GM18505 (cell line): ENCODE measurements at regions not wholly inside any gene's neighbourhood (a gene's known extent, or its start where the extent isn't known, plus 50 kb on each side); places are given as distances from the start of the nearest gene placed in this dataset.
"Not testable (repeated sequence)": the region's sequence is repeated elsewhere in the genome, so short reads cannot be mapped to it uniquely, and the experiment has no call there.

ENCODE experiments used
- ATAC-seq: cut with Tn5 transposase; IDR thresholded peaks from one replicate; pipeline ENCODE4 v1.9.1; 2021; ENCODE audit not compliant: unreplicated experiment
- POLR2A ChIP-seq: IDR thresholded peaks from 4 replicates; pipeline ENCODE4 v1.6.1; 2011; ENCODE audit warnings: borderline replicate concordance; ENCODE audit not compliant: insufficient read depth, insufficient read length; ENCODE audit errors: extremely low read depth

DNA sequence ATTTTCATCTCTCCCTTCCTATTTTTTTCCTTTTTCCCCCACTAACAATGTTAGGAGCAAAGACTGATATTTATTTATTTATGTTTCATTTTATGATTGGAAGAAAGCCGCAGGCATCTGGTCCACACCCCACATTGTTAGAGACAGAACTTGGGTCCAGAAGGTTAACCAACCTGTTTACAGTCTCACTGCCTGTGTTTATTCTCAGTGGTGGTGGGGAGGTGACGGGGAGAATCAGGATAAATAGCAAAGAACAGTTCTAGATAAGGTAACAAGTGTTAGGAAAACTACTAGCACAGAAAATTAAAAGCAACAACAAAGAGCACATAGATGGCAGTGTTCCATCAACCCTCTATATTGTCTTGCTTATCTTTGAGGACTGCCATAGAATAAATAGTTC, 301.7 kb upstream of the DIPK2B start:
- no peak for ATAC-seq
- no peak for TF ChIP-seq POLR2A

DNA sequence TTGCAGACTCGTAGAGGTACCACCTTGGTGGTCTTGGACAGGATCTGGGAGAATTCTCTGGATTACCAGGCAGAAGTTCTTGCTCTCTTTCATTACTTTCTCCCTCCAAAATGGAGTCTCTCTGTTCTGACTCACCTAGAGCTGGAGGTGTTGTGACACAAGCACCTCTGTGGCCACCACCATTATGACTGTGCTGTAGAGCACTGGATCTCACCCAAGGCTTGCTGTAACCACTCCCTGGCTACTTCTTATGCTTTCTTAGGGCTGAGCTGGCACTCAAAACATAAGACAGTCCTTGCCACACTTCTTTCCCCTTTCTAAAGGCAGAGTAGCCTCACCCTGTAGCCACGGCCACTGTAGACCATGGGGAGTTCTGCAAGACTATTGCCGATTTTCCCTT, 296.6 kb upstream of the DIPK2B start:
- ATAC-seq, result no peak
- TF ChIP-seq POLR2A, result no peak

DNA sequence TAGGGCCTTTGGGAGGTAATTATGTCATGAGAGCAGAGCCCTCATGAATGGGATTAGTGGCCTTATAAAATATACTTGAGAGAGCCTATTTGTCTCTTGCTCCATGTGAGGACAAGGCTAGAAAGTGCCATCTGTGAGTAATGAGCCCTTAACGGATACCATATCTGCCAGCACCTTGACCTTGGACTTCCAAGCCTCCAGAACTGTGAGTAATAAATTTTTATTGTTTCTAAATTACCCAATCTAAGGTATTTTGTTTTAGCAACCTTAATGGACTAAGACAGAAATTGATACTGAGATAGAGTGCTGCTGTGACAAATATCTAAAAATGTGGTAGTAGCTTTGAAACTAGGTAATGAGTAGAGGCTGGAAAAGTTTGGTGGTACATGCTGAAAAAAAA, 285.0 kb upstream of the DIPK2B start:
- TF ChIP-seq POLR2A, result no peak
- no peak for ATAC-seq

DNA sequence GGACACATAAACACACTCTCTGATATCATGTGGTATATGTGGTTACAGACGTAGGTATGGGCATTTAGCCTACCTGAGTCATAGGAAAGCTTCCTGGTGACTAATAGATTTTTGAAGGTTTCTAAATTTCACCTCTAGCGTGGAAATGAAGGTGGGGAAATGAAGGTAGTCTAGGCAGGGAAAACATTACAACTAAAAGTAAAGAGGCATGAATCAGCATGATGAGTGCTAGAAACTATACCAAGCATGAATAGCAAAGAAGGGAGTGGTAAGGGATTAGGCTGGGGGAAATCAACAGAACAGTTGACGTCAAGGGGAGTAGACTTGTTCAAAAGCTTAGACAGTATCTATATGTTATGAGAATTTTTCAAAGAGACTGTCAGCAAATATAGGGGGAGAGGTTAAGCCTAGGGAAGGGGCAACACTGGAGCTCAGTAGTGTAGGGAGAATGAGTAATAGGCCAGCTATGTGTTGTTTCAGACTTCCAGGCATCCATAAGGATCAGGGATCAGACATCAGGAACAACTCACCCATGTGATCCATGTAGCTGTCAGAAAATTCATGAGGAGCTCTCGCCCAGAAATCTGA, 279.3 kb upstream of the DIPK2B start:
- no peak for TF ChIP-seq POLR2A
- ATAC-seq, result no peak

DNA sequence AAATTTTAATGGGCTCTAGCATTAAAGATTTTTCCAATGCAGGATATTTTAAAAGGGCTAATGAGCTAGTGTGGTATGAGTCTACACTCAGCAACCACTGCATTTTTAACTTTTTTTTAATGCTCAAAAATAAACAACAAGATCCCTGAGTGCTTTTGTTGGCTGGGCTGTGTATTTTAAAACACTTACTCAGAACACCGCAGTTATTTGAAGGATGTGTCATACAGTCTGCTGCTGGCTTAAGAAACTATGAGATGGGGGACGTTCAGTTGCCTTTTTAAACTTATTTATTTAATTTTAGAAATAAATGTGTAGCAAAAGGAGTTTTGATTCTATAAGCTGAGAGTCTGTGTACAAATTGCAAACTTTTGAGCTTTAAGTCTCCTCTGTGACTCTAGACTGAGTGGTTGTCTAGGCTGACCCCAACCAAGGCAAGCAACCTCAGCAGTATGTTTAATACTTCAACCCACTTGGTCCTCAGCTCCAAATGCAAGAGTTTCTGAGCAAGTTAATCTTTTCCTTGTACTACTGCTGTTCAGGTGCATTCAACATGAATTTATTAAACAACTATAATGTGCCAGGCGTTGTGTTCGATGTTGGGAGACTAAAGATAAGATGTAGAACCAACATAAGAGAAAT, 278.6 kb upstream of the DIPK2B start:
- ATAC-seq, result no peak
- TF ChIP-seq POLR2A, result no peak

DNA sequence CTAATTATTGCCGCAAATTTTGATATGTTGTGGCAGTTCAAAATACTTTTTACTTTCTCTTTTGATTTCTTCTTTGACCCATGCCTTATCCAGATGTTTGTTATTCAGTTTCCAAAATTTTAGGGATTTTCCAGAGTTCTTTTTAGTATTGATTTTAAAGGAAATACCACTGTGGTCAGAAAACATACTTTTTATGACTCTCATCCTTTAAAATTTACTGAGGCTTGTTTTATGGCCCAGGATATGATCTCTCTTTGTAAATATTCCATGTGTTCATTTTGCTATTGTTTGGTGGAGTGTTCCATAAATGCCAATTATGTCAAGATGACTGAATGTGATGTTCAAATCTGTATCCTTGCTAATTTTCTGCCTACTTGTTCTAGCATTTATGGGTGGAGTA, 272.3 kb upstream of the DIPK2B start:
- no peak for TF ChIP-seq POLR2A

DNA sequence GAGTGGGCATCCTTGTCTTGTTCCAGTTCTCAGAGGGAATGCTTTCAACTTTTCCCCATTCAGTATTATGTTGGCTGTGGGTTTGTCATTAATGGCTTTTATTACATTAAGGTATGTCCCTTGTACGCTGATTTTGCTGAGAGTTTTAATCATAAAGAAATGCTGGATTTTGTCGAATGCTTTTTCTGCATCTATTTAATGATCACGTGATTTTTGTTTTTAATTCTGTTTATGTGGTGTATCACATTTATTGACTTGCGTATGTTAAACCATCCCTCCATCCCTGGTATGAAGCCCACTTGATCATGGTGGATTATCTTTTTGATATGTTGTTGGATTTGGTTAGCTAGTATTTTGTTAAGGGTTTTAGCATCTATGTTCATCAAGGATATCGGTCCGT, 266.9 kb upstream of the DIPK2B start:
- not testable (repeated sequence) for ATAC-seq

More for the DNA sequence above, 272.3 kb upstream of the DIPK2B start:
- no peak for ATAC-seq

DNA sequence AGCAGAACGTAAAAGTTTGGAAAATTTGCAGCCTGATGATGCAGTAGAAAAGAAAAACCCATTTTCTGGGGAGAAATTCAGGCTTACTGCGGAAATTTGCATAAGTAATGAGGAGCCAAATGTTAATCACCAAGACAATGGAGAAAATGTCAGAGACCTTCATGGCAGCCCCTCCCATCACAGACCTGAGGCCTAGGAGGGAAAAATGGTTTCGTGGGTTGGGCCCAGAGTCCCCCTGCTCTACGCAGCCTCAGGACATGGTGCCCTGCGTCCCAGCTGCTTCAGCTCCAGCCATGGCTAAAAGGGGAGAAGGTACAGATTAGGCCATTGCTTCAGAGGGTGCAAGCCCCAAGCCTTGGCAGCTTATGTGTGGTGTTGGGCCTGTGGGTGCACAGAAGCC, 255.1 kb upstream of the DIPK2B start:
- ATAC-seq, result not testable (repeated sequence)

DNA sequence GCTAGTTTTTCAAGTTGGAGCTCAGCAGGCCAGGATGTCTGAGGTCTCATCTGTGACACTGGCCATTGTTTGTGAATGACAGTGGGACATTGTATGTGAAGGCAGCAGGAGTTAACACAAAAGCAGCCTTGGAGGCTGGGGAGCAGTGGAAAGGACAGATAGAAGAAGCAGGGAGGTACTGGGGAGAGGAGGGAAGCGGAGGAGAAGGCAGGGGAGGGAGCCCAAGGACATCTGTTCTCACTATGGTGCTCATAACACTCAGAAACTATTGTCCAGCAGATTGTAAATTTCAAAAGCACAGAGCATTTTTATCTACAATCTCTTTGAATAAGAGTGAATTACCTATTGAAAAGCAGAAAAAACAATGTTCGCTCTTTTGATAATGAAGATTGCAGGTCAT, 253.6 kb upstream of the DIPK2B start:
- TF ChIP-seq POLR2A, result no peak
- ATAC-seq, result no peak

DNA sequence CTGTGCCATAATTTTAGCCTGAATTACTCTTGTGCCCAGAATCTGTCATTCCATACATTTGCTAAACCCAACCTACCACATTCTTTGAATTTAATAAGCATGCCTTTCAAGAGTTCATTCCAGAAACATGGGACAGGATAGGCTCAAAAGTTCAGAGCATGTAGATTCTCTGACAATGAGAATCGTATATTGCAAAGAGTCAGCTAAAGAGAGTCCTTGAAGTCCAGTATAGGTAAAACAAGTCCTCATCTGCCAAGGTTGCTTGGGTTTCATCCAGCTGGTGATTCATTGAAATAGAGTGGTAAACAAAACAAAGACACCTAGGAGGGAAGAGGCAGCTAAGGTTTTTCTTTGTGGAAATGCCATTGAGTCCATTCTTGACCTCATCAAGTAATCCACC, 249.3 kb upstream of the DIPK2B start:
- ATAC-seq, result no peak
- no peak for TF ChIP-seq POLR2A

DNA sequence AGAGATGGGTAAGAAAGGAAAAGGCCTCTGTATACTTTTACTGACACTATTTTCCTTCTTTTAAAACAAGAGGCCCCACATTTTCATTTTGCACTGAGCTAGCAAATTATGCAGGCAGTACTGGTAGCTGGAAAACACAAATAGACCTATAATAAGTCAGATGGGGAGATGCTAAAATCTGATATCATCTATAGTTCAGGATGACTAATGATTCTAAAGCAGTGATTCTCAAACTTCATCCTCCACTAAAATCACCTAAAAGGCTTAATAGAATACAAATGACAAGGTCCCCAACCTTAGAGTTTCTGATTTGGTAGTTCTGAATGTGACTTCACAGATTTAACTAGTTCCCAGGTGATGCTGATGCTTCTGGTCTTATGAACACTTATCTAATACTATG, 247.3 kb upstream of the DIPK2B start:
- ATAC-seq, result no peak

DNA sequence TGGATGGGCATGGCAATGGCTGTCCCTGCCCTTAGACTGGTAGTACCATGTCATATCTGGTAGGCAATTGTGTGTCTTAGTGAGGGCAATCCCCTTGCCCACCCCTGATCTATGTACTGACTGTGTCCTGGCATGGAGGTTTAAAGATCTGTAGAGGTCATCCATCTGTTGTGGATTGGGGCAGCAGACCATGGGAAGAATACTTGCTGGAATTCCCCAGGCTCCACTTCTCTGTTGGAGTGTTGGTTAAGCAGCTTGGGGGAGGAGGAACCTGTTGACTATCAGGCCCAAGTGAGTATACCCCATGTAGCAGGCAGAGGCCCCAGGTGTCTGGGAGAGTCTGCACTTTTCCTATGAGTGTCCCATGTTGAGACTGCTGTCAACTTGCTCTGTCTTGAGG, 246.7 kb upstream of the DIPK2B start:
- TF ChIP-seq POLR2A, result no peak
- ATAC-seq, result no peak

More for the DNA sequence above, 247.3 kb upstream of the DIPK2B start:
- TF ChIP-seq POLR2A, result no peak

DNA sequence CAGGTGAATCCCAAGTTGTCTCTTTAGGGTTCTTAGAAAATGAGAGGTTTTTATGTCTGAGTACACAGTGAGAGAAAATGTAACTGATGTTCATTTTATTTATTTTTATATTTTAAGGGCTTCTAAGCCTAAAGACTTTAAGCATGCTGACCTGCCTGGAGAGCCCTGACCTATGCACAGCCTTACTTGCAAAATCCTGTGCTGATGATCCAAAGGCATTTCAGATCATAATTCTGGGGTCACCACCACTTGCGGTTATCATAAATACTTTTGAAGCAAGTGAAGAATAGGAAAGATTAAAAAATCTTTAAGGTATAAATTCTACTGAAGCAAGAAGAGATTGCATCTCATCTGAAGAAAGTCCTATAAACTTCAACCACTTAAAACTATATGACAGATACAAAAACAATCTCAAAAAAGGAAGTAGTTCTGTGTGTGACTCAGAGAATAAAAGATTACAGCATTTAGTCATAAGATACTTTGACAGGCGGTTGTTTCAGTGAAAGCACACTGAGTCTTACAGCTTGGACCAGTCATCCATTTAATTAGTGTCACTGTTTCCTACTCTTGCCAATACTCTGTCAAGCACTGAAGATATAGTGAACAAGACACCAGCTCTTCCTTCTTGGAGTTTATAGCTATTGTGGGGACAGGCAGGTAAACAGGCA, 245.2 kb upstream of the DIPK2B start:
- ATAC-seq, result no peak
- TF ChIP-seq POLR2A, result no peak

DNA sequence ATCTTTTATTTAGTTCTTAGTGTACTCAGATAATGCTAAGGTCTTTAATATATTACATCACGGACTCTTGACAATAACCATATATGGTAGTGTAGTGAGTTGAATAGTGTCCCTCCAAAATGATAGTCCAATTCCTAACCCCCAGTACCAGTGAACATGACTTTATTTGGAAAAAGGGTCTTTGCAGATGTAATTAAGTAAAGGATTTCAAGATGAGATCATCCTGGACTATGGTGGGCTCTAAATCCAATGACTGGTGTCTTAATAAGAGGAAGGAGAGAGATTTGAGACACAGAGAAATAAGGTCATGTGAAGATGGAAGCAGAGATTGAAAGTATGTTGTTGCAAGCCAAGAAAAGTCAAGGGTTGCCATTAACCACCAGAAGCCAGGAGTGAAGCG, 236.5 kb upstream of the DIPK2B start:
- no peak for TF ChIP-seq POLR2A
- no peak for ATAC-seq
